HepG2 (cell line): ENCODE measurements at regions not wholly inside any gene's neighbourhood (a gene's known extent, or its start where the extent isn't known, plus 50 kb on each side); places are given as distances from the start of the nearest gene placed in this dataset.

ENCODE experiments used
- ATAC-seq: fragments of 200-7000 bp; cut with Tn5 transposase; 3 replicates; pipeline ENCODE4 v1.9.1; 2020; ENCODE audit warnings: mild to moderate bottlenecking, moderate library complexity
- BruUV-seq: library from RNA; stranded (reverse); fragments of 400-500 nt; replicated peaks from 2 replicates; lab custom pipeline; 2021; lab: Mats Ljungman, UMichigan
- CTCF ChIA-PET: fragments of 300-600 bp; formaldehyde crosslinking; extraction: SDS; loops from one replicate; lab custom pipeline; 2021; ENCODE audit warnings: low total read pairs, inconsistent platforms, low intra/inter-chr PET ratio; lab: Yijun Ruan, JAX
- POLR2A ChIA-PET: fragments of 350-600 bp; sonication (Branson Sonifier 250); formaldehyde crosslinking; loops from one replicate; lab custom pipeline; 2020; ENCODE audit warnings: antibody characterized with exemption, inconsistent platforms; lab: Yijun Ruan, JAX
- DNase-seq: peaks from one replicate; pipeline ENCODE4 v3.0.0-alpha.2; 2015; ENCODE audit warnings: low spot score
- FAIRE-seq: peaks from 3 replicates; lab custom pipeline; 2011; peaks lifted over from hg19 to GRCh38; lab: Jason Lieb, UNC
- H2AFZ ChIP-seq: one replicate; pipeline ENCODE4 v1.6.1; 2011; ENCODE audit warnings: low read length, inconsistent platforms
- H3K27ac ChIP-seq: fragments of 300-600 bp; 3 replicates; pipeline ENCODE4 v1.8.0; 2011; ENCODE audit warnings: mixed run types, mild to moderate bottlenecking, mixed read lengths, low read length, inconsistent platforms; ENCODE audit not compliant: insufficient read depth; ENCODE audit errors: extremely low read length
- H3K27me3 ChIP-seq, 2 experiments: fragments of 200-600 bp in 1 of 2; 2 replicates in 1 of 2; 3 replicates in 1 of 2; pipeline versions ENCODE4 v1.6.0 to v1.8.0; 2011; ENCODE audit warnings: low read length in 2 of 2, mild to moderate bottlenecking in 2 of 2, moderate library complexity in 2 of 2, inconsistent platforms in 1 of 2; ENCODE audit not compliant: insufficient read depth in 2 of 2, control insufficient read depth in 1 of 2
- H3K36me3 ChIP-seq, 2 experiments: fragments of 200-600 bp in 1 of 2; replicated peaks in 1 of 2; 2 replicates in 1 of 2; 3 replicates in 1 of 2; pipeline versions ENCODE4 v1.5.1 to v1.8.0; 2011; ENCODE audit warnings: low read length in 2 of 2, inconsistent platforms in 1 of 2; ENCODE audit not compliant: insufficient read depth in 2 of 2, control insufficient read depth in 1 of 2
- H3K4me1 ChIP-seq: 2 replicates; pipeline ENCODE4 v1.5.1; 2012; ENCODE audit warnings: low read length, inconsistent platforms; ENCODE audit not compliant: insufficient read depth
- H3K4me2 ChIP-seq: 2 replicates; pipeline ENCODE4 v1.6.0; 2011; ENCODE audit warnings: low read depth, low read length, inconsistent platforms
- H3K4me3 ChIP-seq, 3 experiments: fragments of 200-600 bp in 1 of 3; sonication (generic), shearing (Covaris generic) in 1 of 3; replicated peaks in 1 of 3; 2 replicates each; pipeline ENCODE4 v1.5.1; 2011 to 2016; ENCODE audit warnings: low read length in 3 of 3, inconsistent platforms in 2 of 3, low read depth in 2 of 3, mild to moderate bottlenecking in 2 of 3, control low read depth in 1 of 3, mixed read lengths in 1 of 3; ENCODE audit not compliant: insufficient read depth in 1 of 3
- H3K79me2 ChIP-seq: one replicate; pipeline ENCODE4 v1.6.1; 2011; ENCODE audit warnings: low read length, inconsistent platforms; ENCODE audit not compliant: insufficient read depth
- H3K9ac ChIP-seq: 2 replicates; pipeline ENCODE4 v1.6.0; 2011; ENCODE audit warnings: mild to moderate bottlenecking, low read depth, low read length, inconsistent platforms; ENCODE audit not compliant: insufficient read depth
- H3K9me3 ChIP-seq: 2 replicates; pipeline ENCODE4 v1.5.1; 2012; ENCODE audit warnings: mild to moderate bottlenecking, low read length
- H4K20me1 ChIP-seq: 2 replicates; pipeline ENCODE4 v1.6.0; 2011; ENCODE audit warnings: inconsistent platforms, mild to moderate bottlenecking, low read length, moderate library complexity; ENCODE audit not compliant: insufficient read depth
- CBX5 ChIP-seq: sonication (generic); formaldehyde crosslinking; IDR thresholded peaks from 2 replicates; pipeline ENCODE4 v1.4.0; 2020; ENCODE audit warnings: missing genetic modification reagents, borderline replicate concordance
- CEBPB ChIP-seq: IDR thresholded peaks from 2 replicates; pipeline ENCODE4 v1.6.1; 2011; ENCODE audit warnings: low read depth, low read length, improper control_type of control experiment, borderline replicate concordance
- GATAD2A ChIP-seq: IDR thresholded peaks from 2 replicates; pipeline ENCODE4 v1.6.1; 2016
- KIAA2018 ChIP-seq: sonication (generic); formaldehyde crosslinking; IDR thresholded peaks from 2 replicates; pipeline ENCODE4 v1.5.0; 2020; ENCODE audit warnings: mild to moderate bottlenecking, missing genetic modification reagents, borderline replicate concordance
- PCBP2 ChIP-seq: fragments of 200-400 bp; formaldehyde crosslinking; optimal IDR thresholded peaks from 2 replicates; pipeline ENCODE3; 2018; ENCODE audit warnings: low read length, low read depth; ENCODE audit not compliant: poor library complexity, severe bottlenecking
- ZKSCAN5 ChIP-seq: sonication (generic); formaldehyde crosslinking; IDR thresholded peaks from 2 replicates; pipeline ENCODE4 v1.5.1; 2020; ENCODE audit warnings: mild to moderate bottlenecking, missing genetic modification reagents
- WGBS: methylation state at CpG from one replicate; pipeline ENCODE4 v1.1.6; 2017; ENCODE audit warnings: low lambda C conversion rate; 5-methylcytosine and 5-hydroxymethylcytosine counted together
- in situ Hi-C: cut with HindIII; loops from 2 replicates; pipeline ENCODE4 v1.10.0; 2017; ENCODE audit warnings: low pct_unique_long_range_greater_than_20kb; ENCODE audit not compliant: extremely low pct_ligation_motif_present
- intact Hi-C: fragments of 100-400 bp; cut with micrococcal nuclease; formaldehyde crosslinking; loops from one replicate; pipeline ENCODE4 v1.10.0; 2022; ENCODE audit not compliant: unreplicated experiment

GRCh38 chr12:77493302-77494168, 337.2 kb upstream of the NAV3 start (continued):
- TF ChIP-seq GATAD2A (CRISPR knock-in tag) (no peak), CBX5 (CRISPR knock-in tag) (no peak)

GRCh38 chr12:77492536-77492935, 338.2 kb upstream of the NAV3 start:
- Histone ChIP-seq H3K27ac (no peak overlapping the region), H3K79me2 (no peaks in the 10 kb centered on the region), H4K20me1 (no peaks in the 10 kb centered on the region), H3K9ac (no peak overlapping the region), H2AFZ (no peak overlapping the region), H3K4me3 (no peak overlapping the region), H3K9me3 (no peaks in the 10 kb centered on the region), H3K36me3 (no peaks in the 10 kb centered on the region), H3K27me3 (no peaks in the 10 kb centered on the region; a peak in 1 of 5 replicates), H3K4me1 (no peaks in the 10 kb centered on the region)
- no peak for ATAC-seq
- WGBS: 27% methylated on average over 4 of the region's 4 CpGs
- in situ Hi-C loops: no loop called here
- DNase-seq: no peak
- no TSS peak for BruUV-seq
- CTCF ChIA-PET: no interaction called here
- intact Hi-C loops: no loop called here
- no peak for TF ChIP-seq PCBP2
- TF ChIP-seq, all 625 proteins: peak for 0
- no peak for FAIRE-seq
- no peak overlapping the region for H3K4me2 ChIP-seq
- POLR2A ChIA-PET: no interaction called here

GRCh38 chr12:77489331-77489970, 341.2 kb upstream of the NAV3 start:
- no peaks in the 10 kb centered on the region for H4K20me1 ChIP-seq
- FAIRE-seq: no peak
- TF ChIP-seq CEBPB: no peak
- no peak for TF ChIP-seq ZKSCAN5
- no peak for TF ChIP-seq KIAA2018
- no peaks in the 10 kb centered on the region for H3K36me3 ChIP-seq
- H3K79me2 ChIP-seq: no peaks in the 10 kb centered on the region
- intact Hi-C loops: no loop called here
- no peak overlapping the region for H3K4me3 ChIP-seq
- H3K27ac ChIP-seq: no peak overlapping the region
- 23% methylated on average over 4 of the region's 4 CpGs for WGBS
- ChIA-PET POLR2A (no interaction called here), CTCF (no interaction called here)
- in situ Hi-C loops: no loop called here
- no peak for ATAC-seq
- BruUV-seq: no TSS peak
- H3K4me1 ChIP-seq: no peaks in the 10 kb centered on the region
- H3K4me2 ChIP-seq: no peak overlapping the region
- H2AFZ ChIP-seq: no peak overlapping the region
- H3K9ac ChIP-seq: no peak overlapping the region
- H3K27me3 ChIP-seq: no peaks in the 10 kb centered on the region; a peak in 1 of 5 replicates
- no peaks in the 10 kb centered on the region for H3K9me3 ChIP-seq
- DNase-seq: no peak
